HEK293T (cell line): ENCODE measurements at regions not wholly inside any gene's neighbourhood (a gene's known extent, or its start where the extent isn't known, plus 50 kb on each side); places are given as distances from the start of the nearest gene placed in this dataset.

Experiments used
- CTCF ChIA-PET: fragments of 350-600 bp; formaldehyde crosslinking; extraction: SDS; loops from one replicate; lab custom pipeline; 2021; ENCODE audit warnings: antibody characterized with exemption, inconsistent platforms; lab: Yijun Ruan, JAX
- POLR2A ChIA-PET: fragments of 350-600 bp; formaldehyde crosslinking; extraction: SDS; loops from one replicate; lab custom pipeline; 2020; ENCODE audit warnings: antibody characterized with exemption, inconsistent platforms; lab: Yijun Ruan, JAX
- DNase-seq: peaks from one replicate; pipeline ENCODE4 v3.0.0; 2012; ENCODE audit warnings: mixed read lengths; ENCODE audit errors: extremely low spot score
- ARNT ChIP-seq: fragments of 450-650 bp; IDR thresholded peaks from 2 replicates; pipeline ENCODE4 v1.6.1; 2017; ENCODE audit warnings: mild to moderate bottlenecking
- BHLHE40 ChIP-seq: fragments of 450-650 bp; IDR thresholded peaks from 2 replicates; pipeline ENCODE4 v1.6.1; 2016; ENCODE audit warnings: mild to moderate bottlenecking, moderate library complexity, borderline replicate concordance
- CTBP1 ChIP-seq: fragments of 450-650 bp; IDR thresholded peaks from 2 replicates; pipeline ENCODE4 v1.6.1; 2016; ENCODE audit warnings: borderline replicate concordance
- ELF4 ChIP-seq: fragments of 450-650 bp; IDR thresholded peaks from 2 replicates; pipeline ENCODE4 v1.6.1; 2017; ENCODE audit warnings: antibody characterized with exemption
- FOXA1 ChIP-seq: fragments of 450-650 bp; IDR thresholded peaks from 2 replicates; pipeline ENCODE4 v1.6.1; 2016; ENCODE audit warnings: mild to moderate bottlenecking
- FOXK2 ChIP-seq: fragments of 450-650 bp; IDR thresholded peaks from 2 replicates; pipeline ENCODE4 v1.6.1; 2016; ENCODE audit warnings: mild to moderate bottlenecking
- FOXM1 ChIP-seq: fragments of 450-650 bp; IDR thresholded peaks from 2 replicates; pipeline ENCODE4 v1.6.1; 2017; ENCODE audit warnings: mild to moderate bottlenecking, borderline replicate concordance
- HDGF ChIP-seq: fragments of 450-650 bp; IDR thresholded peaks from 2 replicates; pipeline ENCODE4 v1.6.1; 2017; ENCODE audit warnings: antibody characterized with exemption, borderline replicate concordance
- L3MBTL2 ChIP-seq: fragments of 450-650 bp; conservative IDR thresholded peaks from 2 replicates; pipeline ENCODE4 v1.6.1; 2016; ENCODE audit warnings: mild to moderate bottlenecking
- LEF1 ChIP-seq: fragments of 450-650 bp; IDR thresholded peaks from 2 replicates; pipeline ENCODE4 v1.6.1; 2017; ENCODE audit warnings: mild to moderate bottlenecking, borderline replicate concordance
- NFRKB ChIP-seq: fragments of 450-650 bp; IDR thresholded peaks from 2 replicates; pipeline ENCODE4 v1.6.1; 2016; ENCODE audit warnings: mild to moderate bottlenecking, moderate library complexity
- PKNOX1 ChIP-seq: fragments of 450-650 bp; IDR thresholded peaks from 2 replicates; pipeline ENCODE4 v1.6.1; 2016
- SP1 ChIP-seq: fragments of 450-650 bp; IDR thresholded peaks from 2 replicates; pipeline ENCODE4 v1.6.1; 2017
- SUZ12 ChIP-seq: fragments of 450-650 bp; IDR thresholded peaks from 2 replicates; pipeline ENCODE4 v1.6.1; 2016; ENCODE audit warnings: mild to moderate bottlenecking
- TARDBP ChIP-seq: fragments of 450-650 bp; IDR thresholded peaks from 2 replicates; pipeline ENCODE4 v1.6.1; 2016
- ZNF384 ChIP-seq: fragments of 450-650 bp; IDR thresholded peaks from 2 replicates; pipeline ENCODE4 v1.6.1; 2016

GRCh38 chr3:44030687-44031305, 210.9 kb upstream of the TOPAZ1 start:
- DNase-seq: no peak
- POLR2A ChIA-PET: no interaction called here
- CTCF ChIA-PET: no interaction called here
- no peak for TF ChIP-seq NFRKB
- TF ChIP-seq SUZ12: no peak
- no peak for TF ChIP-seq LEF1
- no peak for TF ChIP-seq TARDBP

GRCh38 chr3:44031387-44032380, 210.0 kb upstream of the TOPAZ1 start:
- DNase-seq: no peak
- CTCF ChIA-PET: no interaction called here
- TF ChIP-seq BHLHE40: no peak
- no peak for TF ChIP-seq FOXM1
- no peak for TF ChIP-seq L3MBTL2
- TF ChIP-seq SUZ12: no peak
- no peak for TF ChIP-seq NFRKB
- no peak for TF ChIP-seq CTBP1
- TF ChIP-seq LEF1: no peak
- no peak for TF ChIP-seq FOXK2
- TF ChIP-seq ZNF384: no peak
- no peak for TF ChIP-seq HDGF
- TF ChIP-seq PKNOX1: no peak
- no peak for TF ChIP-seq ARNT
- no peak for TF ChIP-seq SP1
- POLR2A ChIA-PET: no interaction called here

- no peak for DNase-seq
- ChIA-PET POLR2A (no interaction called here), CTCF (no interaction called here)
- TF ChIP-seq NFRKB: no peak
- TF ChIP-seq ELF4: no peak
- TF ChIP-seq ARNT: no peak
- TF ChIP-seq FOXK2: no peak
- TF ChIP-seq FOXA1: no peak
- no peak for TF ChIP-seq SP1
- TF ChIP-seq TARDBP: no peak
- TF ChIP-seq LEF1: no peak
- no peak for TF ChIP-seq BHLHE40
- TF ChIP-seq SUZ12: no peak
- TF ChIP-seq ZNF384: no peak
- TF ChIP-seq HDGF: no peak
- TF ChIP-seq CTBP1: no peak
- no peak for TF ChIP-seq FOXM1
- TF ChIP-seq L3MBTL2: no peak
- TF ChIP-seq PKNOX1: no peak
Observed at GRCh38 chr3:44032487-44032886, 209.2 kb upstream of the TOPAZ1 start.

GRCh38 chr3:44033123-44033522, 208.6 kb upstream of the TOPAZ1 start:
- ChIA-PET CTCF (no interaction called here), POLR2A (no interaction called here)

GRCh38 chr3:44036850-44037249, 204.8 kb upstream of the TOPAZ1 start:
- CTCF ChIA-PET: no interaction called here
- TF ChIP-seq TARDBP (no peak), NFRKB (no peak), HDGF (no peak), SUZ12 (no peak), SP1 (no peak), ELF4 (no peak), FOXK2 (no peak), PKNOX1 (no peak), ZNF384 (no peak), CTBP1 (no peak)
- POLR2A ChIA-PET: no interaction called here
- no peak for DNase-seq

More at GRCh38 chr3:44033123-44033522, 208.6 kb upstream of the TOPAZ1 start:
- TF ChIP-seq HDGF (no peak), CTBP1 (no peak), FOXK2 (no peak), L3MBTL2 (no peak), TARDBP (no peak), ZNF384 (no peak), ELF4 (no peak), FOXA1 (no peak), LEF1 (no peak), PKNOX1 (no peak), NFRKB (no peak), BHLHE40 (no peak), SP1 (no peak), FOXM1 (no peak), ARNT (no peak), SUZ12 (no peak)
- no peak for DNase-seq
